ENCODE measurements at regions not wholly inside any gene's neighbourhood (a gene's known extent, or its start where the extent isn't known, plus 50 kb on each side); places are given as distances from the start of the nearest gene placed in this dataset.

DNA sequence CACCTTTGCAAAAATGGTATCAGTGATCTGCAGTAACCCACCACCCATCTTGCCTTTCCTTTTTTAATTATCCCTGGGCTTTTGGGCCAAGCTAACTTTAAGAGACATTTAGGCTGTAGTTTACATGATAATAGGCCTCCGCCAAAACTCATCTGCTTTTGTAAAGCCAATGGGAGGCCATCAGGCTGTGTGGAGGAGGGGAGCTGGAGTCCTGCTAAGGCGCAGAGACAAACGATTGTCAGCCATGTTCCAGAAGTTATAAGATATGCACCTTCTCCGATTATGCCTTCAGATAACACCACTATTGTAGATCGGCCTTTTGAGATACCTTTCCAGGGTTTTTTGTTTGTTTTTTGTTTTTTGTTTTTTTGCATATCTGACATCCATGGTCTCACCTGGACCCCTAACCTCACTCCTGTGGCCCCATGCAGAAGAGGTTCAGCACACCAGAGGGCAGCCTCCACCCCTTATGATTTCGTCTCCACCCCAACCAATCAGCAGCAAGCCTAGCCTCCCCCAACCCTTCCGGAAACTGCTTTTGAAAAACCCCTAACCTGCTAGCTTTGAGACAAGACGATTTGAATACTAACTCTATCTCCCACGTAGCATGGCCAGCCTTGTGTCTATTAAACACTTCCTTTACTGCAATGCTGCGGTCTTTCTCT lies 113.9 kb upstream of the UBL3 start:
- TF ChIP-seq, protein P1, sequence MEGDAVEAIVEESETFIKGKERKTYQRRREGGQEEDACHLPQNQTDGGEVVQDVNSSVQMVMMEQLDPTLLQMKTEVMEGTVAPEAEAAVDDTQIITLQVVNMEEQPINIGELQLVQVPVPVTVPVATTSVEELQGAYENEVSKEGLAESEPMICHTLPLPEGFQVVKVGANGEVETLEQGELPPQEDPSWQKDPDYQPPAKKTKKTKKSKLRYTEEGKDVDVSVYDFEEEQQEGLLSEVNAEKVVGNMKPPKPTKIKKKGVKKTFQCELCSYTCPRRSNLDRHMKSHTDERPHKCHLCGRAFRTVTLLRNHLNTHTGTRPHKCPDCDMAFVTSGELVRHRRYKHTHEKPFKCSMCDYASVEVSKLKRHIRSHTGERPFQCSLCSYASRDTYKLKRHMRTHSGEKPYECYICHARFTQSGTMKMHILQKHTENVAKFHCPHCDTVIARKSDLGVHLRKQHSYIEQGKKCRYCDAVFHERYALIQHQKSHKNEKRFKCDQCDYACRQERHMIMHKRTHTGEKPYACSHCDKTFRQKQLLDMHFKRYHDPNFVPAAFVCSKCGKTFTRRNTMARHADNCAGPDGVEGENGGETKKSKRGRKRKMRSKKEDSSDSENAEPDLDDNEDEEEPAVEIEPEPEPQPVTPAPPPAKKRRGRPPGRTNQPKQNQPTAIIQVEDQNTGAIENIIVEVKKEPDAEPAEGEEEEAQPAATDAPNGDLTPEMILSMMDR (IDR thresholded peaks at IDR 0.05; ENCODE audit: insufficient read depth, low read depth, low read length): no peak
- Histone ChIP-seq H3K36me3 (ENCODE audit: control insufficient read depth, insufficient read depth, low read length) (no peaks in the 10 kb centered on the region), H3K27me3 (ENCODE audit: control insufficient read depth, insufficient read depth, low read length) (no peaks in the 10 kb centered on the region), H3K4me3 (ENCODE audit: low read depth, low read length) (no peak overlapping the region)
- POLR2A ChIA-PET: no interaction called here
- no peak for DNase-seq (ENCODE audit: low read depth)
- CTCF ChIA-PET: interaction anchor here (1.1 to 1.7 kb wide), 4 partner anchors 10 to 12 kb away, joined by 3 to 6 read pairs (median 4); no protein-coding TSS in a partner anchor

DNA sequence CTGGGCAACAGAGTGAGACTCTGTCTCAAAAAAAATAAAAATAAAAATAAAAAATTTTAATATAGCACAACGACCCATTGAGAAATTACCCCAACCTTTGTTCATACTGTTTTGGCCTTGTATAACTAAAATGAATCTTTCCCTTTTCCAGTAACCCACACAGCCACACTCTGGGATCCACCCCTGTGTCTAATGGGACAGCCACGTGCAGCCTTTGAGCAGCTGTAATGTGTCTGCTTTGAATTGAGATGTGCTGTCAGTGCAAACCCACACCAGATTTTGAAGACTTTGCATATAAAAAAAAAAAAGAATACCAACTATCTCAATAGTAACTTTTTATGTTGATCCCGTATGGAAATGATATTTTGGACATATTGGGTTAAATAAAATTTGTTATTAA lies 112.7 kb upstream of the UBL3 start:
- CTCF ChIA-PET: interaction anchor here (0.6 to 1.7 kb wide), 3 partner anchors 10 to 25 kb away, joined by 3 to 6 read pairs (median 4); no protein-coding TSS in a partner anchor
- TF ChIP-seq, protein P1 (IDR thresholded peaks at IDR 0.05; ENCODE audit: insufficient read depth, low read depth, low read length): no peak

DNA sequence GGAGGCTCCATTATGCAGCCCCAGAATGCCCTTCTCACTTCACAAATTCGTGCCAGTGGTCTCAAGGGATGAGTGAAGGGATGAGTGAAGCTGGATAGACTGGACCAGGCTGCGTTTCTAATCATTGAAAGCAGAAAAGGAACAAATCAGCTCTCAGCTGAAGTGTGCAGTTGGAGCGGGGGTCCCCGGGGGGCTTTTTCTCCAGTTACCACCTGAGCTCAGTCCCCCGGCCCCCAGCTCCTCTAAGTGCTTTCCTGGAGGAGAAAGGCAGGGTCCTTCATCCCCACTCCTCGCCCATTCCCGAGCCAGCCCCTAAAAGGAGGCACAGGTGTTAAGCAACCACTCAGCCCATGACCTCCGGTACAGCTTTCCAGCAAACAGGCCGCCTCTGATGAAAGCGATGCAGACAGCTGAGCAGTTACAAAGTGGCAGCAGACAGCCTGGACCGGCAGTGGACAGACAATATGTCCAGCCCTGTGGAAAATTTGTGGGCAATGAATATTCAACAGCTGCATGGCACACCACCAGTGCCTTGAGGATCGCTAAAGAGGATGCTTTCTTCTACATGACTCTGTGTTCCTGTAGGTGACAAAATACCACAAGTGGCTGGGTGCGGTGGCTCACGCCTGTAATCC lies 110.7 kb upstream of the UBL3 start:
- H3K27me3 ChIP-seq (ENCODE audit: control insufficient read depth, insufficient read depth, low read length): peaks cover 6% of the 10 kb centered on the region
- H3K4me3 ChIP-seq (ENCODE audit: low read depth, low read length): no peak overlapping the region
- ChIA-PET CTCF (no interaction called here), POLR2A (no interaction called here)
- no peak for DNase-seq (ENCODE audit: low read depth)
- TF ChIP-seq, protein P1 (IDR thresholded peaks at IDR 0.05; ENCODE audit: insufficient read depth, low read depth, low read length): no peak
- no peaks in the 10 kb centered on the region for H3K36me3 ChIP-seq (ENCODE audit: control insufficient read depth, insufficient read depth, low read length)

More for the DNA sequence above, 112.7 kb upstream of the UBL3 start:
- no peaks in the 10 kb centered on the region for H3K36me3 ChIP-seq (ENCODE audit: control insufficient read depth, insufficient read depth, low read length)
- no peak overlapping the region for H3K4me3 ChIP-seq (ENCODE audit: low read depth, low read length)
- peaks cover 3% of the 10 kb centered on the region for H3K27me3 ChIP-seq (ENCODE audit: control insufficient read depth, insufficient read depth, low read length)
- DNase-seq (ENCODE audit: low read depth): no peak
- POLR2A ChIA-PET: no interaction called here

DNA sequence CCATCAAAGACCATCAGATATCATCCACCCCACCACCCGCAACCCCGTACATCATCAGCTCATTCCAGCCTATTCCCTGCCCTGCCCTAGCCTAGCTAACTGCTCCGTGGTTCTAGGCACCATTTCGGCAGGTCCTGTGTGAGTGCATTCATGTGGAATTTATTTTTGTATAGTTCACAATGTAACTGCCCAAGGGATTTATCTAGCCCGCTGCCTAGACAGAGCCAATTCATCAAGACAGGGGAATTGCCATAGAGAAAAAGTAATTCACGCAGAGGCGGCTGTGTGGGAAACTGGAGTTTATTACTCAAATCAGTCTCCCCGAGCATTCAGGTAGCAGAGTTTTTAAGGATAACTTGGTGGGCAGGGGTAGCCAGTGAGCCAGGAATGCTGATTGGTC lies 109.2 kb upstream of the UBL3 start:
- ChIA-PET POLR2A (no interaction called here), CTCF (interaction anchor here (1.2 kb wide), 1 partner anchor 9 kb away, joined by 7 read pairs; no protein-coding TSS in a partner anchor)

DNA sequence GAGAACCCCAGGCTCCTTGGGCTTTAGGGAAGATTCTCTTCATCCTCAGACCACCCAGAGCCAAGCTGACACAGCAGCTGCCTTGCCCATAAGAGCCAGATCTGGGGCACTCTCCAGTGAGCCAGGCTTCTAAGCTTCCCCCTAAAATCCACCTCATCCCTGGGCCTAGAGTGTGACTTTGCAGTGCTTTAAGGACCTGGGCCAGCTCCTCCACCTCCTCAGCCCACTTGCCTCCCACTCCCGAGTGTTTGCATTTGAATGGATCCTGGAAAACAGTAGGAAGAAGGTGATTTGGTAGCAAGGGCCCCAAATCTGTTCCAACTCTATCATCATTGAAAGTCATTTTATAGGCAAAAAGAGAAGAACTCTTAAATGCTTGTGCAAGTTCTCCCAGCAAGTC lies 108.7 kb upstream of the UBL3 start:
- H3K36me3 ChIP-seq (ENCODE audit: control insufficient read depth, insufficient read depth, low read length): no peaks in the 10 kb centered on the region
- H3K27me3 ChIP-seq (ENCODE audit: control insufficient read depth, insufficient read depth, low read length): peaks cover 6% of the 10 kb centered on the region
- no peak for DNase-seq (ENCODE audit: low read depth)
- ChIA-PET CTCF (interaction anchor here (1.2 kb wide), 1 partner anchor 9 kb away, joined by 7 read pairs; no protein-coding TSS in a partner anchor), POLR2A (no interaction called here)
- TF ChIP-seq, protein P1 (IDR thresholded peaks at IDR 0.05; ENCODE audit: insufficient read depth, low read depth, low read length): no peak
- no peak overlapping the region for H3K4me3 ChIP-seq (ENCODE audit: low read depth, low read length)

More for the DNA sequence above, 109.2 kb upstream of the UBL3 start:
- Histone ChIP-seq H3K36me3 (ENCODE audit: control insufficient read depth, insufficient read depth, low read length) (no peaks in the 10 kb centered on the region), H3K4me3 (ENCODE audit: low read depth, low read length) (no peak overlapping the region), H3K27me3 (ENCODE audit: control insufficient read depth, insufficient read depth, low read length) (peaks cover 6% of the 10 kb centered on the region)
- TF ChIP-seq, protein P1 (IDR thresholded peaks at IDR 0.05; ENCODE audit: insufficient read depth, low read depth, low read length): no peak
- no peak for DNase-seq (ENCODE audit: low read depth)

Measured in BJ (cell line).